IPS DF 6.9 (cell line): ENCODE measurements at regions not wholly inside any gene's neighbourhood (a gene's known extent, or its start where the extent isn't known, plus 50 kb on each side); places are given as distances from the start of the nearest gene placed in this dataset.

Experiments
- DNase-seq: peaks from one replicate; pipeline ENCODE4 v3.0.0-alpha.2; 2013; ENCODE audit warnings: low read depth, low spot score
- H3K27ac ChIP-seq: one replicate; pipeline ENCODE4 v1.5.1; 2013; ENCODE audit warnings: low read length, control low read depth
- H3K27me3 ChIP-seq: 2 replicates; pipeline ENCODE4 v1.6.1; 2013; ENCODE audit warnings: mild to moderate bottlenecking, low read length; ENCODE audit not compliant: control insufficient read depth, insufficient read depth
- H3K36me3 ChIP-seq: 2 replicates; pipeline ENCODE4 v1.6.1; 2013; ENCODE audit warnings: low read length; ENCODE audit not compliant: control insufficient read depth, insufficient read depth
- H3K4me1 ChIP-seq: 2 replicates; pipeline ENCODE4 v1.6.1; 2013; ENCODE audit warnings: low read length; ENCODE audit not compliant: control insufficient read depth, insufficient read depth
- H3K4me3 ChIP-seq: 2 replicates; pipeline ENCODE4 v1.5.1; 2013; ENCODE audit warnings: mild to moderate bottlenecking, low read length
- H3K9me3 ChIP-seq: 2 replicates; pipeline ENCODE4 v1.6.1; 2013; ENCODE audit warnings: low read length, inconsistent platforms; ENCODE audit not compliant: control insufficient read depth, insufficient read depth
- WGBS: extraction: QIAGEN DNeasy Blood & Tissue Kit; methylation state at CpG from one replicate; pipeline ENCODE4 v1.1.7; 2013; ENCODE audit warnings: mixed read lengths, missing lambda C conversion rate; ENCODE audit not compliant: insufficient read length, insufficient coverage; 5-methylcytosine and 5-hydroxymethylcytosine counted together

DNA sequence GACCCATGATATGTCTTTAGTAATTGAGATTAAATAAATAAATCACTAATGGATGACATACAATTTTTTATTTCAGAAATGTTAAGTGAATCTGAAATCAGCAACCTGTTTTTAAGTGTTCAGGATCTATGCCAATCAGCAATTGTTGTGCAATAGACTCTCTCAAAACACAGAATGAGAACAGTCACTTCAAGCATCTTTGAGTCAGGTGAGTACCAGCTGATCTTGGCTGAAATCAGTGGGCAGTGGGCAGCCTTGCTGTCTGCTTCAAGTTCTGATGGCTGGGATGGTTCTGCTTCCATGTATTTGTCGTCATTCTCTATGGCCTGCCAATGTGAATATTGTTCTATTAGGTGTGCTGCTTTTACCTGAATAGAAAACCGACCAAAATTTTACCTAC lies 82.3 kb upstream of the NRG3 start:
- no CpG with 5 or more reads among the region's 2 CpGs for WGBS
- Histone ChIP-seq H3K36me3 (no peaks in the 10 kb centered on the region), H3K27me3 (no peaks in the 10 kb centered on the region), H3K27ac (no peak overlapping the region), H3K9me3 (no peaks in the 10 kb centered on the region), H3K4me1 (no peaks in the 10 kb centered on the region), H3K4me3 (no peak overlapping the region)
- no peak for DNase-seq

- DNase-seq: no peak
- no peak overlapping the region for H3K4me3 ChIP-seq
- H3K36me3 ChIP-seq: no peaks in the 10 kb centered on the region
- H3K4me1 ChIP-seq: no peaks in the 10 kb centered on the region
- no peak overlapping the region for H3K27ac ChIP-seq
- no peaks in the 10 kb centered on the region for H3K27me3 ChIP-seq
- no CpG with 5 or more reads among the region's 3 CpGs for whole genome bisulfite sequencing
- no peaks in the 10 kb centered on the region for H3K9me3 ChIP-seq
Observed at GRCh38 chr10:81806842-81807241, 68.2 kb upstream of the NRG3 start.

GRCh38 chr10:81814842-81815241 lies 60.2 kb upstream of the NRG3 start:
- Histone ChIP-seq H3K36me3 (no peaks in the 10 kb centered on the region), H3K27me3 (no peaks in the 10 kb centered on the region), H3K4me1 (no peaks in the 10 kb centered on the region), H3K27ac (no peak overlapping the region), H3K4me3 (no peak overlapping the region), H3K9me3 (no peaks in the 10 kb centered on the region)
- DNase-seq: no peak
- WGBS: no CpG with 5 or more reads among the region's 2 CpGs

DNA sequence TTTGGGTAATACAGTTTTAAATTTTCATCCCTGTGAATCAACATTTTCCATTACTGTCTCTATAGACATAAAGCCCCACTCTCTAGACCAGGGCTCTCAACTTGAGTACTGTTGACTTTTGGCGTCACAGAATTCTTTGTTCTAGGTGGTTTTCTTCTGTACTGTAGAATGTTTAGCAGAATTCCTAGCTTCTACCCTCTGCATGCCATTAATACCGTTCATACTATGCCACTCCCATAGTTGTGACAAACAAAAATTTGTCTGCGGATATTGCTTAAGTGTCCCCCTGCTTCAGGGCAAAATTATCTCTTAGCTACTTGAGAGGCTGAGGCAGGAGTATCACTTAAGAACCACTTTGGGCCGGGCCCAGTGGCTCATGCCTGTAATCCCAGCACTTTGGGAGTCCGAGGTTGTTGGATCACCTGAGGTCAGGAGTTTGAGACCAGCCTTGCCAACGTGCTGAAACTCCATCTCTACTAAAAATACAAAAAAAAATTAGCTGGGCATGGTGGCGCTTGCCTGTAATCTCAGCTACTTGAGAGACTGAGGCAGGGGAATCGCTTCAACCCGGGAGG lies 57.3 kb upstream of the NRG3 start:
- WGBS: no CpG with 5 or more reads among the region's 9 CpGs

DNA sequence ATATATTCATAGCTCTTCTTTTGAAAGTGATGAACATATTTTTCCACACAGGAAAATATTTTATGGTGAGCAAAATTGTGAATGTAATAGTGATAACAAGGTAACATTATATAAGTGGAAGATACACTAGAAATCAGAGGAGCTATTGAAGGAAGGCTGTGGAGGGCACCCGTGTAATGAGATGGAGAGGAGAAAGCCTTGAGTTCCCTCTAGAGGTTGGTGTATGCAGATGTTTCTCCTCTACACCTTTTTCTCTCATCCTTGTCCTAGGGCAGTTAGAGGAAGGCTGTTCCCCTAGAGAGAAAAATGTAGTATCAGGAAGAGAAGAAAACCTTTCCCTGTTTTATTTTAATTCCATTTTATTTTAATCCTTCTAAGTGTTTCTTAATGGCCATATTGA lies 54.6 kb upstream of the NRG3 start:
- H3K9me3 ChIP-seq: no peaks in the 10 kb centered on the region
- WGBS: no CpG with 5 or more reads among the region's 1 CpG
- H3K36me3 ChIP-seq: no peaks in the 10 kb centered on the region
- H3K27me3 ChIP-seq: no peaks in the 10 kb centered on the region
- H3K4me1 ChIP-seq: no peaks in the 10 kb centered on the region
- DNase-seq: no peak
- no peak overlapping the region for H3K27ac ChIP-seq
- no peak overlapping the region for H3K4me3 ChIP-seq

More for the DNA sequence above, 57.3 kb upstream of the NRG3 start:
- H3K27ac ChIP-seq: no peak overlapping the region
- no peak overlapping the region for H3K4me3 ChIP-seq
- H3K4me1 ChIP-seq: no peaks in the 10 kb centered on the region
- no peak for DNase-seq
- no peaks in the 10 kb centered on the region for H3K27me3 ChIP-seq
- H3K36me3 ChIP-seq: no peaks in the 10 kb centered on the region
- H3K9me3 ChIP-seq: no peaks in the 10 kb centered on the region
